Activated naive CD8-positive, alpha-beta T cell treated with anti-CD3 and anti-CD28 coated beads, Interleukin-2, amount 10 ng/mL, durations not matched to agents 7 days and 5 days (primary cell): ENCODE measurements at regions not wholly inside any gene's neighbourhood (a gene's known extent, or its start where the extent isn't known, plus 50 kb on each side); places are given as distances from the start of the nearest gene placed in this dataset.
A peak's percentile ranks its signal among the peaks of the same experiment; 100 is the strongest.

ENCODE experiments used
- ATAC-seq: fragments of 150-1000 bp; cut with Tn5 transposase; one replicate; pipeline ENCODE4 v1.10.0; 2021; ENCODE audit warnings: low read depth, moderate library complexity
- POLR2A ChIA-PET: fragments of 350-600 bp; sonication (Branson Sonifier 250); formaldehyde crosslinking; loops from one replicate; lab custom pipeline; 2021; ENCODE audit warnings: antibody characterized with exemption; lab: Charles Lee
- DNase-seq: peaks from one replicate; pipeline ENCODE4 v3.0.0; 2021
- H3K27ac Mint-ChIP-seq: one replicate; pipeline ENCODE4 v1.8.0; 2022; ENCODE audit warnings: mild to moderate bottlenecking, mixed read lengths
- H3K27me3 Mint-ChIP-seq: one replicate; pipeline ENCODE4 v1.8.0; 2022; ENCODE audit warnings: mild to moderate bottlenecking, moderate library complexity, mixed read lengths
- H3K36me3 Mint-ChIP-seq: one replicate; pipeline ENCODE4 v1.8.0; 2021; ENCODE audit warnings: mild to moderate bottlenecking, mixed read lengths
- H3K4me1 Mint-ChIP-seq: one replicate; pipeline ENCODE4 v1.8.0; 2021; ENCODE audit warnings: mixed read lengths
- H3K4me3 Mint-ChIP-seq: one replicate; pipeline ENCODE4 v1.8.0; 2022; ENCODE audit warnings: mild to moderate bottlenecking, moderate library complexity, mixed read lengths
- H3K9me3 Mint-ChIP-seq: one replicate; pipeline ENCODE4 v1.8.0; 2021; ENCODE audit warnings: mixed read lengths

DNA sequence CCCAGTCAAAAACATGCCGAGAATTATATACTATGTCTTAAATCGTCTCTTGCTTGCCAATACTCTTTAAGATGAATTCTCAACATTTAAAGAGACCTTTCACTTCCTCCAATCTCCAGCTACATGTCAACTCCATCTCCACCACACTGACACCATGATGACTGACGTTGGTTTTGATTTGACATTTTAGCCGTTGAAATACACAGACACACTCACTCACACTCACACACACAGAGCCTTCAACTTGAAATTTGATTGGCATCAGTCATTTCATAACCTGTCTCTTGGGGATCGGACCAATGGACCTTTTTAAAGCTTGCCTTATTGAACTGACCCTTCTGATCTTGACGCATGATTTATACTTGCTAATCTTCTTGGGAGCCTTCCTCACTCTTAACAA lies 230.8 kb upstream of the PIK3C3 start:
- H3K9me3 Mint-ChIP-seq, result no peaks in the 10 kb centered on the region
- ATAC-seq (no peak), DNase-seq (no peak)
- H3K4me3 Mint-ChIP-seq, result no peak overlapping the region
- H3K27ac Mint-ChIP-seq, result no peak overlapping the region
- H3K36me3 Mint-ChIP-seq, result no peaks in the 10 kb centered on the region
- POLR2A ChIA-PET, result no interaction called here
- no peaks in the 10 kb centered on the region for H3K4me1 Mint-ChIP-seq
- H3K27me3 Mint-ChIP-seq, result no peaks in the 10 kb centered on the region

DNA sequence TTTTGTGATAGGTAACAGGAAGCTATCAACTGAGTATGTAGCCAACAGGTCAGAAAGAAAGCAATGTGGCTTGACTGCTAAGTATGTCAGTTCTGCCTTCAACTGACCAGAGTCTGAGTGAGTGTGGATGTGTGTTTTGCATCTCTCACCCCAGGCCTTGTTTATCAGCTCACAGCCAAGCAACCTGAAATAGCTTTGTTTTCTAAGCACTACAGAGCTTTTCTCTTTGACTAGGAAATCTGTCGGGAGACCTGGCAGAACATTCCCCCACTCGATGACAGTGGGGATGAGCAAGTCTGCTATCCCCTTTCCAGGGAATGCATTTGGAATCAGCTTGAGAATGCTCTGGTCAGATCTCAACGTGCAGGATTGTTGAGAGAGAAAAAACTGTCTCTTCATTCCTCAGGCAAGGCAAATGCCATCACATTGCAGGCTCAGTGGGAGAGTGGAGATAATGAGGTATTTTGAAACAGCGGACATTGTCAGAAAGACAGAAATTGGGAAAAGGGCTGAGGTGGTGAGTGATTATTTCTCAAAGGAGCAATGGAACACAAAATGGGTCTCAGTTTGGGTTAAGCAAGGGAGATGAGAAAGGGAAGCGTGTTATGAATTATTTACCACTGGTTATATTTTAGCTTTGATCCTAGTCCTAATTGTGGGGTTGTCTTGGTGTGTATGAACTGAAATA lies 233.8 kb upstream of the PIK3C3 start:
- POLR2A ChIA-PET, result no interaction called here
- no peak overlapping the region for H3K27ac Mint-ChIP-seq
- no peaks in the 10 kb centered on the region for H3K36me3 Mint-ChIP-seq
- no peak for ATAC-seq
- no peak overlapping the region for H3K4me3 Mint-ChIP-seq
- no peaks in the 10 kb centered on the region for H3K9me3 Mint-ChIP-seq
- no peaks in the 10 kb centered on the region for H3K4me1 Mint-ChIP-seq
- H3K27me3 Mint-ChIP-seq, result no peaks in the 10 kb centered on the region
- DNase-seq, result no peak

DNA sequence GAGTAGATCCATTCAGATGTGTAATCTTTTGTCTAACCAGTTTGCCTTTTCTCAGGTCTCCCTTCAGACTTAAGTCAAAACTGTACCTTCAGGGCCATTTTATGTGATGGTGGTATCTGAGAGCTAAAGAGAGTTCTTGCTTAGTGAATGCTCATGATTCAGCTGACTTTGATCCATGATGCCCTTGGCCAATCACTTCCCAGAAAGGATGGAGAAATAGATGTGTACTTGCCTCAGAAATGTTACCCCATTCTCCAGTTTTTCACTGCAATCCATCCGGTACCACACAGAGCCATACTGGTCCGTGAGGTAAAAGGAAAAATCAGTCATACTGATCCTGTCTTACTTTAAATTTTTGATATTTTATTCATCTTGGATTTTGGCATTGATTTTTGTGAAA lies 234.8 kb upstream of the PIK3C3 start:
- POLR2A ChIA-PET, result no interaction called here
- Mint-ChIP-seq H3K4me3 (no peak overlapping the region), H3K27me3 (no peaks in the 10 kb centered on the region), H3K9me3 (no peaks in the 10 kb centered on the region), H3K27ac (no peak overlapping the region), H3K4me1 (no peaks in the 10 kb centered on the region), H3K36me3 (no peaks in the 10 kb centered on the region)
- no peak for ATAC-seq
- DNase-seq, result no peak

DNA sequence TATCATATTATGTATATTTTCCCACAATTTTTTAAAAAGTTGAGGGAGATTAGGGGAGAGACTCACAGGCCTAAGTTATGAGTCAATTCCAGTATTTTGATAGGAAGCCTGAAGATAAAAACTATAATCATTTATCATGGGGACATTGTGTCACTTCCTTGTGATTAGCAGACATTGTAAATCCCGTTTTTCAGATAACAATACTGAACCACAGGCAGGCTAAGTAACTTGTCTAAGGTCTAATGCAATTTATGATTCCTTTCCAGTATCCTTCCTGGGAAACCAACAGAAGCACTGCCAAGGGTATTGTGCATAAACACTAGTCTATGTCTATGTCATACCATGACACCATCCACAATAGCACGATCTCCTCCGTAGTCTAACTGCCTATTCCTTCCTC lies 235.2 kb upstream of the PIK3C3 start:
- ATAC-seq, result no peak
- POLR2A ChIA-PET, result no interaction called here
- Mint-ChIP-seq H3K4me3 (no peak overlapping the region), H3K9me3 (no peaks in the 10 kb centered on the region), H3K4me1 (no peaks in the 10 kb centered on the region), H3K27me3 (no peaks in the 10 kb centered on the region), H3K27ac (no peak overlapping the region), H3K36me3 (no peaks in the 10 kb centered on the region)
- DNase-seq, result no peak

DNA sequence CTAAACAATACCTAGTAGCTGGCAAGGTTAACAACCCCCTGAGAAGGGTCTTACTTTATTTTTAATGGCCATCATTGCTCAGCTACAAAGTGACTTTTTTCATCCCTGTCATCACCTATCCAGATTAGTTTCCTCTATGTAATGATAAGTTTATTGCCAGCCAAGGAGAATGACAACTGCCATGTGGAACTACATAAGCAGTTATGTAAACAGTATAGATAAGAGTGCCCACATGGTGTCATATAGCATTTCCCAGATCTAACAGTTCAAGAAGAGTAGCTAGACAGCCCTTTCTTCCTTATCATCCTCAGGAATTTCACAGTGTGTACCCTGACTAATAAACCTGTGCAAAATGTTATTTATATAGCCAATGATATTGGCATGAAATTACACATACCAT lies 240.2 kb upstream of the PIK3C3 start:
- POLR2A ChIA-PET, result no interaction called here
- Mint-ChIP-seq H3K4me3 (no peak overlapping the region), H3K9me3 (no peaks in the 10 kb centered on the region), H3K27me3 (no peaks in the 10 kb centered on the region), H3K4me1 (no peaks in the 10 kb centered on the region), H3K27ac (no peak overlapping the region), H3K36me3 (no peaks in the 10 kb centered on the region)
- ATAC-seq, result no peak
- DNase-seq, result no peak

DNA sequence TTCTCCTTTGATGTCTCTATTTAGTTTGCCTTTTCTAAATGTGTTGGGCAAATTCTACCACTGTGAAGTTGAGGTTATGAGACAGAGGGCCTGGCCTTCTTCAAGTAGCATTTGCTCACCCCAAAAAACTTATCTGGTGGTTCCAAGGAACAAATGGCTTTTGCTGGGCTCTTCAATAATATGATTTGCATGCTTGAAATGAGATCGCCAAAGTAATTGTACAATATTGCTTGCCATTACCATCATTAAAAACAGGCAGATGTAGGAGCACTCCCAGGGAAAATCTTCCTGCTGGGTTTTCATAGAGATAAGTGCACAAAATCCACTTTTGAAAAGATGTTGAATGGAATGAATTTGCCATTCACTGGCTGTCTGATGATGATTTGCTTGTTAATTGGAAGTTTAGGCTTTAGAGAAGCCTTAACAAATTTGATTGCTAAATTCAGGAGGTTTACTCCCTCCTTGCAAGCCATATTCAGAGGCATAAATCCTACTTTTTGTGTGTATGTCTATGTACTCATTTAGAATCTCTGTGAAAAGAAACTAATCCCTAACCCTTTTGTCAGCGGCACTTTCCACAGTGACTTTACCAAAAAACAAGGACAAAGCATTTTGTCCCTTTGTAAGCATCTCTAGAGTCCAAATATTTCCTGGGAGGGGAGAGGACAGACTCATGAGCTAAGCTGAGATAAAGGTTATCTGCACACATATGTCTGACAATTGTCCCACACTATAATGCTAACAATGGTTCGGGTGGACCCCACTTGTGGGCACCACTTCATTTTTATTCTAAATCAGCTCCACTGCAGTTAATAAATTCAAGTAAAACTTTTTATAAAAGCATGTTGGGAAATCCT lies 240.8 kb upstream of the PIK3C3 start:
- POLR2A ChIA-PET, result no interaction called here
- no peaks in the 10 kb centered on the region for H3K27me3 Mint-ChIP-seq
- no peak for ATAC-seq

DNA sequence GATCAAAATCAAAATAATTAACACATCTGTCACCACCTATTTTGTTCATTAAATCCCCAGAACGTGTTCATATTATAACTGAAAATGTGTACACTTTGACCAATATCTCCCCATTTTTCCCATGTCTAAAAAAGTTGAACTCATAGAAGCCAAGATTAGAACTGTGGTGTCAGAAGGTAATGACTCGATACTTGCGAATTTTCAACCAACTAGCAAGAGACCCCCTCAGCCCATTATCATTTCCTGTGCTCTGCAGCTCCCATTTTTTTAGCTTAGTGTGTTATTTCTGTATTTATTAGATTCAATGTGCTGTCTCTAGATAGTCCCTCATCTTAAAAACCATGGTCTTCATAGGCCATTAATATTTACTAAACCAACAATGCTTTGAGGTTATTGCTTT lies 248.7 kb upstream of the PIK3C3 start:
- POLR2A ChIA-PET, result no interaction called here

More for the DNA sequence above, 240.8 kb upstream of the PIK3C3 start:
- no peak for DNase-seq
- H3K27ac Mint-ChIP-seq, result no peak overlapping the region
- H3K4me3 Mint-ChIP-seq, result no peak overlapping the region
- no peaks in the 10 kb centered on the region for H3K4me1 Mint-ChIP-seq
- H3K36me3 Mint-ChIP-seq, result no peaks in the 10 kb centered on the region
- H3K9me3 Mint-ChIP-seq, result no peaks in the 10 kb centered on the region

DNA sequence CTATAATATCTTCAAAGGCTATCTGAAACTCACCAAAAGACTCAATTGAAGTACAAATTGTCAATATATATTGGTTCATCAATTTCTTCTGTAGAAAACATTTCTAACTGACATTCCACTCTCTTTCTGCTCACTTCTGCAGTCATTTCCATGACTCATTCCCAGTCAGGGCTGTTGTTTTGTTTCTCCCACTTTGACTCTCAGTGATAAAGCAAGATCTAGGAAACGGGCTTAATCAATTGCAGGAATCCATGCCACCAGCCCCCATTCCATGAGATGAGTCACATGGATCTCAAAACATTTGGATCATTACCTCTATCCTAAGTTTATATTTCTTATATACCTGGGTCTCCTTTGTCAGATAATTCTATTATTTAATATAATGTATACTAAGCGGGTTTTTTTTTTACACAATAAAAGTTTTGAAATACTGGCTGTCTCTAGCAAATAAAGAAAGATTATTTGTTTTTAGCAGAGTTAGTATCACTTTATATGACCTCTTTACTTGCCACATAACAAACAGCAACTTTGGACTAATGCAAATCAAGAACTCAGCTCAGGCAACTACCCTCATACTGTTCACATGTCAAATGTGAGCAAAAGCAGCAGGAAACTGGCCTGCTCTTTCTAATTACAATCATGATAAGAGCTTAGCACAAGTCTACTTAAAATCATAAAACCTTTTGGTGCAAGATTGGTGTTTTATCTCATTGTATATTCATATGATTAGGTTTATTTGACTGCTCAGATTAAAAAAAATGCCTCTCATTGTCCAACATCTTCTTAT lies 251.1 kb upstream of the PIK3C3 start:
- POLR2A ChIA-PET, result no interaction called here

More for the DNA sequence above, 248.7 kb upstream of the PIK3C3 start:
- Mint-ChIP-seq H3K27ac (no peak overlapping the region), H3K9me3 (no peaks in the 10 kb centered on the region), H3K4me3 (no peak overlapping the region), H3K36me3 (no peaks in the 10 kb centered on the region), H3K4me1 (no peaks in the 10 kb centered on the region), H3K27me3 (peaks cover 2% of the 10 kb centered on the region)
- ATAC-seq (no peak), DNase-seq (no peak)

DNA sequence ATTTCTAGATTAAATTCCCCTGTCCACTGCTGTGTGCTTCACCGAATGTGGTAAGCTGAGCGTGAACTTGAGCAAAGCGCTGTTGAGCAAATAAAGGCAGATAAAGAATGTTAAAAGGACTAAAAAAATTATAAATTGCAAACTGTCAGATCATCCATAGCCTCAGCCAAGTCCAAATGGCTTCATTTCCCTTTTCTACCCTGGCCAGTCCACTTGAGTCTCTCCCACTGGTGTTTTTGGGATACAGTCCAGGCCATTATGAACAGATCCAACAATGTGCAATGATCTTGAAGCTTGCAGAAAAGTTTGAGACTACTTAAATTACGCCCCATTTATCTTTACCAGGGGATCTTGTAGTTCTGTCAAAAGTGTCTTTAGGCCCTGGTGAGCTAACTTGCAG lies 254.6 kb upstream of the PIK3C3 start:
- no peak for DNase-seq
- no peaks in the 10 kb centered on the region for H3K9me3 Mint-ChIP-seq
- ATAC-seq, result no peak
- H3K27me3 Mint-ChIP-seq, result no peaks in the 10 kb centered on the region
- no peak overlapping the region for H3K27ac Mint-ChIP-seq
- H3K4me1 Mint-ChIP-seq, result peaks cover 2% of the 10 kb centered on the region
- no peaks in the 10 kb centered on the region for H3K36me3 Mint-ChIP-seq
- POLR2A ChIA-PET, result no interaction called here
- no peak overlapping the region for H3K4me3 Mint-ChIP-seq

More for the DNA sequence above, 251.1 kb upstream of the PIK3C3 start:
- DNase-seq (no peak), ATAC-seq (no peak)
- H3K4me1 Mint-ChIP-seq, result no peaks in the 10 kb centered on the region
- H3K27ac Mint-ChIP-seq, result no peak overlapping the region
- no peaks in the 10 kb centered on the region for H3K36me3 Mint-ChIP-seq
- peaks cover 2% of the 10 kb centered on the region for H3K27me3 Mint-ChIP-seq
- no peaks in the 10 kb centered on the region for H3K9me3 Mint-ChIP-seq
- no peak overlapping the region for H3K4me3 Mint-ChIP-seq

DNA sequence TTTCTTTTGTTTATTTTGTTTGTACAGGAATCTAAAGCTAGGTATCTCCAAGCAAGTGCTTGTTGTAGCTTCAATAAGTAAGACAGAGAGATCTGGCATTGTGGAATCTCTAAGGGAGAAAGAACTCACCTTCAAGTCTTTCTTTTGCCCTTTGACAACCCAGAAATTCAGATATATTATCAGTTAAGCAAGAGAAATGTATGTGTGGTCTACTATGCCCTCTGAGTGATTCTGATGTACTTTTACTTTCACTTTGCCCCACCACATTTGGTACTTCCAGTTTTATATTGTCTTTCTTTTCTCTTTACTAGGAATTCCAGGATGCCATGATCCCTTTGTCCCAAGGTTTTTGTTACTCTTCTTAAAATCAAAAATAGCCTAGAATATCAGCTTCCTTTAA lies 259.6 kb upstream of the PIK3C3 start:
- no peaks in the 10 kb centered on the region for H3K36me3 Mint-ChIP-seq
- no peak for DNase-seq
- H3K4me3 Mint-ChIP-seq, result peak overlapping the region; percentile 45
- no peak for ATAC-seq
- H3K27ac Mint-ChIP-seq, result no peak overlapping the region
- peaks cover 4% of the 10 kb centered on the region for H3K27me3 Mint-ChIP-seq
- no peaks in the 10 kb centered on the region for H3K9me3 Mint-ChIP-seq
- POLR2A ChIA-PET, result interaction anchor here (0.6 kb wide), 1 partner anchor 36 kb away, joined by 3 read pairs; no protein-coding TSS in a partner anchor
- H3K4me1 Mint-ChIP-seq, result peaks cover 2% of the 10 kb centered on the region

DNA sequence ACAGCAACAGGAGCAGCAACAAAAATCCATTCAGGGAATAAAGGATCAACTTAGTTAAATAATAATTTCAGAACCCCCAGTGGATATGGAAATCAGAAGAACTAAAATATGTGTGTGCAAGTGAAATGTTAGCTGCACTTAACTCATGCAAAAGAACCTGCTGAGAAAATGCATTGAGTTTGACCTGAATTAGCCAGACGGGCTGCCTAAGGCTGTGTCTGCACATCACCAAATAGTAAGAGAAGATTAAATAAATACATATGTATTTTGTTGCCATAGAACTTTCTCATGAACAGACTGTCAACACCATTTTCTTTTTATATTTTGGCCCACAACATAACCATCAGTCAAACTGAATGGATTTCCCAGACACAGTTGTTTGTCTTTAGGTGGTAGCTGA lies 262.0 kb upstream of the PIK3C3 start:
- peaks cover 4% of the 10 kb centered on the region for H3K27me3 Mint-ChIP-seq
- H3K27ac Mint-ChIP-seq, result no peak overlapping the region
- no peaks in the 10 kb centered on the region for H3K36me3 Mint-ChIP-seq
- DNase-seq (no peak), ATAC-seq (no peak)
- no peaks in the 10 kb centered on the region for H3K9me3 Mint-ChIP-seq
- peaks cover 2% of the 10 kb centered on the region for H3K4me1 Mint-ChIP-seq
- POLR2A ChIA-PET, result no interaction called here
- H3K4me3 Mint-ChIP-seq, result no peak overlapping the region

DNA sequence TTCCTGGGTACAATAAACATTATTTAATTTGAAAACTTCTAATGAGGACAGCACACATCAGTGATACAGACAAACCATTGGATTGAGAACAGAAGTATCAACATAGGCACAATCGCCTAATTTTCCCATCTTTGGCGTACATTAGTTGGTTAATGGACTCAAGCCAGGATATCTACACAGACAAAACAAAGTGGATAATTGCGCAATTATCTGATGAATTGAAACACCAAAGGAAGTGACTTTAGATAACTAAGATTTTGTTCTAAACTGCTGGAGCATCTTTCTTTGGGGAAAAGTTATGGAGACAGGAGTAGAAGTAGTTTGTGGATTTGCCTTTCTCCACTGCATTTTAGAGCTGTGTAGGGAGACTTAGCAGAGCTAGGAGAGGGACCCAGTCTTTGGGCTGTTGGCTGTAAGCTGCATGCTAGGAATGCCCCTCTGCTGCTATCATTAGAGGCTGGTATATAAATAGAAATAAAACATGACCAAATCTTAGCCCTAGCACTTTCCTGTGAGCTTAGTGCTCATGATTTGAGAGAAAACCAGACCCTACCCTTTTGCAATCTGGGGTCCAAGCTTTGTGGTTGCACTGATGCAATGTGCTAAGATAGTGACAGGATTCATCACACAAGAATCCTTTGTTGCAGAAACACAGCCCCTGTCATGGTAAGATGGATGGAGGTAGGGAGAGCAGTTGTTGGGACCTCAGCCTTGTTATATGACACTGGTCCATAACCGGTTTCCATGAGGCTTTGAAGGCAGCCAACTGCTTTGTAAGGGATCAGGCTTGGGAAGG lies 264.5 kb upstream of the PIK3C3 start:
- Mint-ChIP-seq H3K9me3 (no peaks in the 10 kb centered on the region), H3K27me3 (peaks cover 4% of the 10 kb centered on the region), H3K27ac (no peak overlapping the region), H3K4me1 (peaks cover under 1% of the 10 kb centered on the region), H3K36me3 (no peaks in the 10 kb centered on the region), H3K4me3 (no peak overlapping the region)
- ATAC-seq (no peak), DNase-seq (no peak)
- POLR2A ChIA-PET, result no interaction called here

DNA sequence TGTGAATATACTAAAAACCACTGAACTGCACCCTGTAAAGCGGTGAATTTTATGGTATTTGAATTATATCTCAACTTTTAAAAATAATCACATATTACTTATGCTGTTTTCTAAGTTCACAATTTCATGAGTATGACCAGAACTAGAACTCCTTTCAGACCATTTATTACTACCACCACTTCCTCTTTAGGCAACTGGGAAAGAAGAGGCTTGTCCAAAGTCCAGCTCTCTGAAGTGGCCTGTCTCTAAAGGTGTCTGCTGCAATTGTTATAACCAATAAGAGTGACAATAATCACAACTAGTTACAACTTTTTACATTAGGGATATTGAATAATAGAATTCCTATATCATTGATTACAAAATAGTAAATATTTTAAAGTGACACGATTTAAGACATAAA lies 267.9 kb upstream of the PIK3C3 start:
- no peak overlapping the region for H3K27ac Mint-ChIP-seq
- H3K9me3 Mint-ChIP-seq, result no peaks in the 10 kb centered on the region
- no peaks in the 10 kb centered on the region for H3K36me3 Mint-ChIP-seq
- H3K4me3 Mint-ChIP-seq, result no peak overlapping the region
- no peaks in the 10 kb centered on the region for H3K4me1 Mint-ChIP-seq
- POLR2A ChIA-PET, result no interaction called here
- no peak for ATAC-seq
- DNase-seq, result no peak
- no peaks in the 10 kb centered on the region for H3K27me3 Mint-ChIP-seq
